NCI-H2196 treated with DMSO at 0.1 percent for 48 hours (cell line): ENCODE measurements at regions not wholly inside any gene's neighbourhood (a gene's known extent, or its start where the extent isn't known, plus 50 kb on each side); places are given as distances from the start of the nearest gene placed in this dataset.
"Not testable (repeated sequence)": the region's sequence is repeated elsewhere in the genome, so short reads cannot be mapped to it uniquely, and the experiment has no call there.

Experiments
- DNase-seq: peaks from one replicate; lab custom pipeline; 2025; ENCODE audit not compliant: unreplicated experiment; lab: John Stamatoyannopoulos, UW

DNA sequence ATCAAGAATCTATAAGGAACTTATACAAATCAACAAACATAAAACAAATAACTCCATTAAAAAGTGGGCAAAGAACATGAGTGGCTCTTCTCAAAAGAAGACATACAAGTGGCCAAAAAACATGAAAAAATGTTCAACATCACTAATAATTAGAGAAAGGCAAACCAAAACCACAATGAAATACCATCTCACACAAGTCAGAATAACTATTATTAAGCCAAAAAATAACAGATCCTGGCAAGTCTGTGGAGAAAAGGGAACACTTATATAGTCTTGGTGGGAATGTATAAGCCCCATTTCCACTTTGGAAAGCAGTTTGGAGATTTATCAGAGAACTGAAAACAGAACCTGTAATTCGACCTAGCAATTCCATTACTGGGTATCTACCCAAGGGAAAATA is 921.0 kb downstream of the KCNA4 start:
- DNase-seq = no peak

GRCh38 chr11:29093416-29094120 is 923.3 kb downstream of the KCNA4 start:
- DNase-seq = no peak

DNA sequence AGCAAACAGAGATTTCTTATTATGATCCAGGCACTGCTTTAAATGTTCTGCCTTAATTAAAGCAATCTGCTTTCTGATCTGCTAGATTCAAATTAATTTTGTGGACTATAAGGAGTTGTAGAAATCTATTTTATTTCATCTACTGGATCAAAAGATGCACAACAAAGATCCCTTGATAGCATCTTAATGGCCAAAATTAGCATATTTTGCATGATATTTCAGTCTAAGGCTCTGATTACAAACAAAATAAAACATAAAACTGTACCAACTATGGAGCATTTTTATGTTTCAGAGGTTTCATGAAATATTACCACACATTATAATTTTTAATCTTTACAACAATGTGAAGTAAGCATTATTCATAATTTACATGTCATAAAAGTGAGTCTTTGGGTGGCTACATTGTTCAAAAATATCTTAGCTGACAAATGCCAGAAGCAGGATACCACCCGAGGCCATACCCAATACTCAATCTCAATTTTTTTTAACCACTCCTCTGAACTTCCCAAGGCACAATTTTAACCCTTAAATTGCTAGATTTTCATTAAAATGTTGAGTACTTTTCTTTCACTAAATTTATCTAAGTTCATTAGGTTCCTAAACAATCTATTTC is 929.5 kb downstream of the KCNA4 start:
- no peak for DNase-seq

GRCh38 chr11:29075726-29076125 is 941.1 kb downstream of the KCNA4 start:
- DNase-seq = no peak

DNA sequence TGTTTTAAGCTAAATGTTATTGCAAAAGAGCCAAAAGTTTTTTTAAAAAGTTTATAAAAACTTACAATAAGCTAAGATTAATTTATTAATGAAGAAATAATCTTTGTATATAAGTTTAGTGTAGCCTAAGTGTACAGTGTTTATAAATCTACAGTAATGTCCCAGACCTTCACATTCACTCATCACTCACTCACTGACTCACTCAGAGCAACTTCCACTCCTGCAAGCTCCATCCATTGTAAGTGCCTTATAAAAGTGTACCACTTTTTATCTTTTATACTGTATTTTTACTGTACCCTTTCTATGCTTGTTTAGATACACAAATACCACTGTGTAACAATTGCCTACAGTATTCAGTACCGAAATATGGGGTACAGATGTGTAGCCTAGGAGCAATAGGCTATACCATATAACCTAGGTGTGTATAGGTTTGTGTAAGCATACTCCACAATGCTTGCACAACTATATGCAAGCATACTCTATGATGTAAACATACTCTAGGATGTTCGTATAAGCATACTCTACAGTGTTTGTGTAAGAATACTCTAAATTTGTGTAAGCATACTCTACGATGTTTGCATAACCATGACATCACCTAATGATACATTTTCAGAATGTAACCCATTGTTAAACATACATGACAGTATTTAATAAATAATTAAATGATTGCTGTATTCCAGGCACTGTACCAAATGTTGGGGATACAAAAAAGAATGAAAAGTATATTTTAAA is 953.0 kb downstream of the KCNA4 start:
- no peak for DNase-seq

GRCh38 chr11:29061452-29061851 is 953.3 kb downstream of the METTL15 start:
- DNase-seq = no peak

- not testable (repeated sequence) for DNase-seq
Observed at GRCh38 chr11:29056487-29056886, 948.3 kb downstream of the METTL15 start.

DNA sequence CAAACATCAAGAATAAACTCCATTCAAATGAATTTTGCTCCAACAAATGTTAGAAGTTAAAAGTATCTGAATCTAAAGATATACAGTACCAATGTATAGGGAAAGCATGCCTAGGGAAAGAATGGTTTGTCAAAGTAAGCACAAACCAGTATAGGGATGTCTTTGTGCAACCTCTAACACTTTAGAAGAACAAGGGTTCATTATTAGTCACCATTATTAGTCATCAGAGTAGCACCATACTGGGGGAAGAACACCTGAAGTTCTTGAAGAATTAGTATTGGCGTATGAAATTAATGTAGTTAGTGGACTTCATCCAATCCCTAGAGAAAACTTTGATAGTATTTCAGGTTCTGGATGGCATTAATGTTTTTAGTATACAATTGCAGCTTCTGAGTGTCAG is 943.7 kb downstream of the METTL15 start:
- DNase-seq = no peak

DNA sequence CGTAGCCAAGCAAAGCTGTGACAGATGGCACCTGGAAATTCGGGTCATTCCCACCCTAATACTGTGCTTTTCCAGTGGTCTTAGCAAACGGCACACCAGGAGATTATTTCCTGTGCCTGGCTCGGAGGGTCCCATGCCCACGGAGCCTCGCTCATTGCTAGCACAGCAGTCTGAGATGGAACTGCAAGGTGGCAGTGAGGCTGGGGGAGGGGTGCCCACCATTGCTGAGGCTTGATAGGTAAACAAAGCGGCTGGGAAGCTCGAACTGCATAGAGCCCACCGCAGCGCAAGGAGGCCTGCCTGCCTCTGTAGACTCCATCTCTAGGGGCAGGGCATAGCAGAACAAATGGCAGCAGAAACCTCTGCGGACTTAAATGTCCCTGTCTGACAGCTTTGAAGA is 942.8 kb downstream of the METTL15 start:
- not testable (repeated sequence) for DNase-seq

GRCh38 chr11:29040489-29040888 is 932.3 kb downstream of the METTL15 start:
- DNase-seq = no peak

DNA sequence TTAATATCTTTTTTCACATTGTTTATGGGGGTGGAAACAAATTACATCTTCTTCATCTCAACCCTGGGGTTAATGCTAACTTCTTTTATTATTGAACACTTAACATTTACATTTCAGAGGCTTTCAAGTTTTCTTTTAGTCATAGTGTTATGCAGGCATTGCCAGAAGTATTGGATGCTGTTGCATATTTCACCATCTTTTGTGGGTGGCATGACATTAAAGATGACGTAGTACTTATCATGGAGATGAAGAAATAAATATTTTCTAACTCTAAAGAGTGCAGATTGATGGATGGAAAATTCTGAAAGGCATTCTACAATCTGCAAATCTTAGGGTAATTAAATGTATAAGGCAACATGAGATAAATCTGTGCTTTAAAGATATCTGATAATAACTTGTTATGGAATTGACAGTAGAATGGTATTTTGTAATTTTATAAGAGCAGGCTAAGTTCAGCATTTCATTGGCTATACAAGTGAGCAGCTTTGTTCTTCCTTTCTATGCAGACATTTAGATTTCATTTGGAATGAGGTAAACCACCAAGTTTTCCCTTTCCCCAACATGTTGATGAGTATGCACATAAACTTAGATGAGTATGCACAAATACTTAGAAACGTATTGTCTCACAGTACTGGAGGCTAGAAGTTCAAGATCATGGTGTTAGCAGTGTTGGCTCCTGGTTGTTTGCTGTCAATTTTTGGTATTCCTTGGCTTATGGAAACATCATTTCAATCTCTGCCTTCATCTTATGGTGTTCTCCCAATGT is 924.4 kb downstream of the METTL15 start:
- no peak for DNase-seq

- no peak for DNase-seq
Observed at GRCh38 chr11:29029452-29029851, 921.3 kb downstream of the METTL15 start.

- DNase-seq = no peak
Observed at GRCh38 chr11:29027436-29027835, 919.2 kb downstream of the METTL15 start.

DNA sequence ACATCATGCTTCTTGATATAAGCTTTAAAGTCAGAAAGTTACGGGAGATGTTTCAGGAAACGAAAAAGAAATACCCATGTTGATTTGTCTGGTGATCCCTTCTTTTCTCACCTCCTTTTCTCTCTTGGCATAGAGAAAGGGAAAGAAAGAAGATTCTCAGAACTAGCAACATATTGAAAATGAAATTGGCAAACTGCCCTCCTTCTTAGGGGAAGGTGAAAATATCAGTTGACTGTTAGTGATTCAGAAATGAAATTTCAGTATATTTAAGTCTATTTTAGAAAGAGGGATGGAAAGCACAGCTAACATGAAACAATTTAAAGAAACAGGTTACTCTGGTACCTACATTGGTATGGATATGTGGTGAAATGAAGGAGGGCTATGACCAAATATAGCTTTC is 918.1 kb downstream of the METTL15 start:
- DNase-seq = no peak

DNA sequence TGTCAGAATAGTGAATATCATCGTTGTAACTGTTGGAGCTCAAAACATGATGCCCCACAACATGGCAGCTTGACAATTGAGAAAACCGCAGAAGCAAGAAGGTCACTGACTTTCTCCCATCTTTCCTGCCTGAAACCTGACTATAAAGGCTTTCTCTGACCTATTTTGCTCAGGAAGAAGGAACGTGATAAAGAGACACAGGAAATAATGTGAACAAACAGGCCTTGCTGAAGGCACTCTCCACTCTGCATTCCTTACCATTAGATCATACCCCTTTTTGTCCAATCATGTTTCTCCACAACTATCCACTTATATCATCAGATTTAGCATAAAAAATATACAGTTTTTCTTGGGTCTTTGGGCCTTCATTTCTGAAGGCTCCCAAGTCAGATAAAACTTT is 916.8 kb downstream of the METTL15 start:
- DNase-seq = no peak

GRCh38 chr11:29024386-29024785 is 916.2 kb downstream of the METTL15 start:
- DNase-seq = no peak

- DNase-seq = no peak
Observed at GRCh38 chr11:29023761-29024160, 915.6 kb downstream of the METTL15 start.

DNA sequence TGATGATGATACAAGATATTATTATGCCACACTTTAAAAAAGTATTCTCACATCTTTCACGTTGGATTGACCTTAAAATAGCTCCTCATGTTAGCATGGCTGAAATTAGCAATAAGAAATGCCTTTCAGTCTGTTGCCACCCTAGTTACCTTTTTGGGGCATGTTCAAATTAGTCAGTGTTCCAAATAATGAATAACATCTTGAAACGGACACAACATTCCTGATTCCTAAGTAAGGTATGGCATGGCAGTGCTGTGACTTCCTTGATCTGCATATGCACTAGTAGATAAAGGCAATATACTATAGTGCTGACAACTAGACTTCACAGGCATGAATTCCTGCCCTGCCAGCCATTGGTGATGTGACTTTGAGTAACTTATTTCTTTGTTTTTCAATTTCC is 914.5 kb downstream of the METTL15 start:
- no peak for DNase-seq

DNA sequence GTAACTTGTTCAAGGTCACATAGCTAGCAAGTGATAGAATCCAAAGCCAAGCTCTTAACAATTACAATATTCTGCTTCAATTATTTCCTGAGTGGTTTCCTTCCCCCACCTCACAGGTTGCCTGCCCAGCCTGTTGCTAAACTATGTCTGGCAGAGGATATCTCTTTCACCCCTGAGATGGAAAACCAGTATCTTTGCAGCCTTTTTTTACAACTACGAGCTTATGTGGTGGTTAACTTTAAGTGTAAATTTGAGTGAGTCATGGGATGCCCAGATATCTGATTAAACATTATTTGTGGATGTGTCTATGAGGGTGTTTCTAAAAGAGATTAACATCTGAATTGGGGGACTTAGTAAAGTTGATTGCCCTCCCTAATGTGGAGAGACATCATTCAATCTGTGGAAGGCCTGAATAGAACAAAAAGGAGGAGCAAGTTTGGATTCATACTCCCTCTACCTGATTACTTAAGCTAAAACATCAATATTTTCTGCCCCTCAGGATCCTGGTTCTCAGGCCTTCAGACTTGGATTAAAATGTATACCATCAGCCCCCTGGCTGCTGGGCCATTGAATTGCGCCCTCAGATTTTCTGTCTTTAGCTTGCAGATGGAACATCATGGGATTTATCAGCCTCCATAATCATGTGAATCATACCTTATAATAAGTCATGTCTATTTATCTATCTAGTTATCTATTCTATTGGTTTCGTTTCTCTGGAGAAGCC is 911.9 kb downstream of the METTL15 start:
- no peak for DNase-seq

- DNase-seq = no peak
Observed at GRCh38 chr11:29018631-29019030, 910.4 kb downstream of the METTL15 start.

- no peak for DNase-seq
Observed at GRCh38 chr11:29017941-29018340, 909.8 kb downstream of the METTL15 start.
